ENCODE measurements at regions not wholly inside any gene's neighbourhood (a gene's known extent, or its start where the extent isn't known, plus 50 kb on each side); places are given as distances from the start of the nearest gene placed in this dataset.
"Not testable (repeated sequence)": the region's sequence is repeated elsewhere in the genome, so short reads cannot be mapped to it uniquely, and the experiment has no call there.

DNA sequence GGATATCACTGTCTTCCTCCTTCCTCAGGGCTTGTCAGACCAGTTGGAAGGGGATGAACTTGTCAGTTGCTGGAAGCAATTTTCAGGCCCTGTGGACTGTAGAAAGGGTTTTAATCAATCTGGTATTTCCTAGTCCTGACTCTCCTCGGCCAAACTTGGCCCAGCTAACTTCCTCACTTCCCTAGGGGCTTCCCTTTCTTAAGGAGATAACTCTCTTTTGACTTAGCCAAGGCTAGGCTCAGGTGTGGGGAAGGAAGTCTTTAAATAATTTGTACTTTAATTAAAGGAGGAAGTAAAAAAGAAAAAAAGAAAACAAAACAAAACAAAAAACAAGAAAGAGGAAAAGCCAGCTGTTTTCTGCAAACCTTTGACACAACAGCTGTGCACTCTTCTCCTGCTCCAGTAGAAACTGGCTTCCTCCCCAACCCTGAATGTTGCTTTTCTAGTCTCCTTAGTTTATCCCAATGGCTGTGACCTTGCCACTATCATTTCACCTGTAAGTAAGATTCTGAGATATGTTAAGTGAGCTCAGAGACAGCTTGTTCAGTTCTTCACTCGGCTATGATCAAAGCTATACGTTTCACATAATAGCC, 53.0 kb upstream of the ST3GAL6 start:
- Histone ChIP-seq H3K9me3 (no peaks in the 10 kb centered on the region), H3K27ac (no peak overlapping the region), H3K36me3 (no peaks in the 10 kb centered on the region), H3K4me1 (ENCODE audit: control insufficient read depth in 1 of 2, low read depth in 2 of 2) (no peaks in the 10 kb centered on the region), H3K27me3 (replicated peaks; ENCODE audit: insufficient read depth) (no peaks in the 10 kb centered on the region), H3K4me3 (no peak overlapping the region)
- DNase-seq (ENCODE audit: low spot score) (no peak), ATAC-seq (ENCODE audit: insufficient number of reproducible peaks, low FRiP score, low read depth) (no peak)
- TF ChIP-seq CTCF (IDR thresholded peaks at IDR 0.05), result no peak

DNA sequence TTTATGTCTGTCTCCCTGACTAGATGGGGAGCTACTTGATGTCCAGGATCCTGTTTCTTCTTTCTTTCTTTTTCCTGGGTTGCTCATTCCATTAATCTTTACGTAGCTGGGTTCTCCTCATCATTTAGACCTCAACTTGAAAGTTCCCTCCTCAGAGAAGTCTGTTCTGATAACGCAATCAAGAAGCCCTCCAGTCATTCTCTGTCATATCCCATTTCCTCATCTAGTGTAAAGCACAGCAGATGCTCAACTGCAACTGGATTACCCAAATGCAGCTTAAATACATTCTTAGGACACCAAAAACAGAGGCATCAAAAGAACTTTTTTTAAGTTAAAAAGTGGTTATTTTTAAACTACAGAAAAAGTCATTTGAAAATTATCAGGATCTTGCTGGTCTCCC, 51.7 kb upstream of the ST3GAL6 start:
- Histone ChIP-seq H3K36me3 (no peaks in the 10 kb centered on the region), H3K27me3 (replicated peaks; ENCODE audit: insufficient read depth) (no peaks in the 10 kb centered on the region), H3K4me1 (ENCODE audit: control insufficient read depth in 1 of 2, low read depth in 2 of 2) (no peaks in the 10 kb centered on the region), H3K4me3 (no peak overlapping the region), H3K9me3 (no peaks in the 10 kb centered on the region), H3K27ac (no peak overlapping the region)
- TF ChIP-seq CTCF (IDR thresholded peaks at IDR 0.05), result no peak
- ATAC-seq (ENCODE audit: insufficient number of reproducible peaks, low FRiP score, low read depth) (no peak), DNase-seq (ENCODE audit: low spot score) (no peak)

GRCh38 chr3:98712726-98713125, 50.4 kb upstream of the ST3GAL6 start:
- H3K27ac ChIP-seq, result no peak overlapping the region
- no peaks in the 10 kb centered on the region for H3K9me3 ChIP-seq
- DNase-seq (ENCODE audit: low spot score) (no peak), ATAC-seq (ENCODE audit: insufficient number of reproducible peaks, low FRiP score, low read depth) (no peak)
- TF ChIP-seq CTCF (IDR thresholded peaks at IDR 0.05), result no peak
- no peaks in the 10 kb centered on the region for H3K36me3 ChIP-seq
- H3K4me3 ChIP-seq, result no peak overlapping the region
- no peaks in the 10 kb centered on the region for H3K4me1 ChIP-seq (ENCODE audit: control insufficient read depth in 1 of 2, low read depth in 2 of 2)
- no peaks in the 10 kb centered on the region for H3K27me3 ChIP-seq (replicated peaks; ENCODE audit: insufficient read depth)

DNA sequence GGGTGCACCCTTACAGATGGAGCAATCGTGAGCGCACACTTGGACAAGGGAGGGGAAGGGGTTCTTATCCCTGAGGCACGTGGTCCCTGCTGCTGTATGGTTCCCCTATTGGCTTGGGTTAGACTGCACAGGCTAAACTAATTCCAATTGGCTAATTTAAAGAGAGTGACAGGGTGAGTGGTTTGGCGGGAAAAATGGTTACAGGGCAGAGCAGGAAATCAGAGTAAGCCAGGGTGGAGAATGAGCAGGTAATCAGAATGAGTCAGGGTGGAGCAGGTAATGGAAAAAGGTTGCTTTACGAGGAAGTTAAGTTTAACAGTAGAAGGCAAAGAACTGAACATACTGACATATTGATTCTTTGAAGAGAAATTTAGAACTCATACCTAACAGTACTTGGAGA, 49.8 kb upstream of the ST3GAL6 start:
- not testable (repeated sequence) for H3K4me1 ChIP-seq (ENCODE audit: control insufficient read depth in 1 of 2, low read depth in 2 of 2); DNase-seq (ENCODE audit: low spot score); H3K27ac ChIP-seq; ATAC-seq (ENCODE audit: insufficient number of reproducible peaks, low FRiP score, low read depth); H3K27me3 ChIP-seq (replicated peaks; ENCODE audit: insufficient read depth); H3K9me3 ChIP-seq; H3K36me3 ChIP-seq; H3K4me3 ChIP-seq
